ENCODE measurements at regions not wholly inside any gene's neighbourhood (a gene's known extent, or its start where the extent isn't known, plus 50 kb on each side); places are given as distances from the start of the nearest gene placed in this dataset.

GRCh38 chr6:16883414-16883813, 122.2 kb upstream of the ATXN1 start:
- no peak for FAIRE-seq
- H3K4me1 ChIP-seq (ENCODE audit: control insufficient read depth, extremely low read depth, insufficient read depth, low read length) = no peaks in the 10 kb centered on the region
- dilution Hi-C loops (cut with MboI; ENCODE audit: extremely low pct_ligation_motif_present, low sequenced_read_pairs) (no loop called here), intact Hi-C loops (cut with micrococcal nuclease) (no loop called here)
- peaks cover 0 to 3% of the 10 kb centered on the region in 2 experiments for H3K27me3 ChIP-seq (ENCODE audit: control insufficient read depth in 2 of 2, insufficient read depth in 2 of 2, low read length in 2 of 2)
- no peaks in the 10 kb centered on the region for H3K36me3 ChIP-seq (ENCODE audit: control insufficient read depth in 2 of 2, extremely low read depth in 1 of 2, insufficient read depth in 2 of 2, low read length in 2 of 2)
- DNase-seq (ENCODE audit: low read depth, low spot score) = no peak
- no peak overlapping the region for H2AFZ ChIP-seq (ENCODE audit: low read depth, low read length)
- no TSS peak for BruUV-seq (replicated peaks)
- no peaks in the 10 kb centered on the region for H3K79me2 ChIP-seq (ENCODE audit: control insufficient read depth, insufficient read depth, low read length)
- no peak overlapping the region for H3K27ac ChIP-seq (ENCODE audit: insufficient read depth, low read depth, low read length)
- H3K9me3 ChIP-seq (replicated peaks; ENCODE audit: control insufficient read depth, insufficient read depth, low read length) = no peaks in the 10 kb centered on the region
- H3K4me2 ChIP-seq (ENCODE audit: insufficient read depth, low read length) = no peak overlapping the region
- no peaks in the 10 kb centered on the region for H4K20me1 ChIP-seq (replicated peaks; ENCODE audit: control insufficient read depth, extremely low read depth, insufficient read depth, low read length)
- no peak overlapping the region for H3K9ac ChIP-seq (replicated peaks; ENCODE audit: extremely low read depth, insufficient read depth, low read length)
- no peak for TF ChIP-seq POLR2A (IDR thresholded peaks at IDR 0.05; ENCODE audit: low read depth, low read length)
- no peak for TF ChIP-seq EZH2 (IDR thresholded peaks at IDR 0.05; ENCODE audit: borderline replicate concordance, low read depth, low read length, severe bottlenecking)
- no peak for TF ChIP-seq POLR2AphosphoS5 (IDR thresholded peaks at IDR 0.05; ENCODE audit: insufficient read depth, low read depth, low read length)
- TF ChIP-seq, protein P1, sequence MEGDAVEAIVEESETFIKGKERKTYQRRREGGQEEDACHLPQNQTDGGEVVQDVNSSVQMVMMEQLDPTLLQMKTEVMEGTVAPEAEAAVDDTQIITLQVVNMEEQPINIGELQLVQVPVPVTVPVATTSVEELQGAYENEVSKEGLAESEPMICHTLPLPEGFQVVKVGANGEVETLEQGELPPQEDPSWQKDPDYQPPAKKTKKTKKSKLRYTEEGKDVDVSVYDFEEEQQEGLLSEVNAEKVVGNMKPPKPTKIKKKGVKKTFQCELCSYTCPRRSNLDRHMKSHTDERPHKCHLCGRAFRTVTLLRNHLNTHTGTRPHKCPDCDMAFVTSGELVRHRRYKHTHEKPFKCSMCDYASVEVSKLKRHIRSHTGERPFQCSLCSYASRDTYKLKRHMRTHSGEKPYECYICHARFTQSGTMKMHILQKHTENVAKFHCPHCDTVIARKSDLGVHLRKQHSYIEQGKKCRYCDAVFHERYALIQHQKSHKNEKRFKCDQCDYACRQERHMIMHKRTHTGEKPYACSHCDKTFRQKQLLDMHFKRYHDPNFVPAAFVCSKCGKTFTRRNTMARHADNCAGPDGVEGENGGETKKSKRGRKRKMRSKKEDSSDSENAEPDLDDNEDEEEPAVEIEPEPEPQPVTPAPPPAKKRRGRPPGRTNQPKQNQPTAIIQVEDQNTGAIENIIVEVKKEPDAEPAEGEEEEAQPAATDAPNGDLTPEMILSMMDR (IDR thresholded peaks at IDR 0.05; ENCODE audit: extremely low read depth in 1 of 2, insufficient read depth in 1 of 2, low read depth in 1 of 2, low read length in 2 of 2) = no peak
- TF ChIP-seq, protein P2, sequence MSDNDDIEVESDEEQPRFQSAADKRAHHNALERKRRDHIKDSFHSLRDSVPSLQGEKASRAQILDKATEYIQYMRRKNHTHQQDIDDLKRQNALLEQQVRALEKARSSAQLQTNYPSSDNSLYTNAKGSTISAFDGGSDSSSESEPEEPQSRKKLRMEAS (IDR thresholded peaks at IDR 0.05; ENCODE audit: insufficient read depth, insufficient read length) = no peak
- TF ChIP-seq MYC (IDR thresholded peaks at IDR 0.05; ENCODE audit: low read depth, low read length) = no peak
- TF ChIP-seq GATA2 (IDR thresholded peaks at IDR 0.05; ENCODE audit: insufficient read depth, insufficient read length, low read depth, low read length) = no peak
- no peak for TF ChIP-seq FOS (IDR thresholded peaks at IDR 0.05; ENCODE audit: borderline replicate concordance, insufficient read depth, low read length)
- no peak for TF ChIP-seq JUN (IDR thresholded peaks at IDR 0.05; ENCODE audit: borderline replicate concordance, insufficient read depth, insufficient read length, low read depth)
- no peak overlapping the region for H3K4me3 ChIP-seq (replicated peaks in 1 of 3; ENCODE audit: insufficient read depth in 1 of 3, low read depth in 1 of 3, low read length in 3 of 3)
- CTCF ChIA-PET = interaction anchor here (1.3 to 1.6 kb wide), 2 partner anchors 82 to 203 kb away, joined by 3 to 4 read pairs; no protein-coding TSS in a partner anchor
- no peaks in the 10 kb centered on the region for H3K9me1 ChIP-seq (replicated peaks; ENCODE audit: control insufficient read depth, extremely low read depth, insufficient read depth, low read length)
- POLR2A ChIA-PET = no interaction called here

Data from endothelial cell of umbilical vein (primary cell).